NCI-H526 (cell line): ENCODE measurements at regions not wholly inside any gene's neighbourhood (a gene's known extent, or its start where the extent isn't known, plus 50 kb on each side); places are given as distances from the start of the nearest gene placed in this dataset.
"Not testable (repeated sequence)": the region's sequence is repeated elsewhere in the genome, so short reads cannot be mapped to it uniquely, and the experiment has no call there.

Source experiments
- DNase-seq, 2 experiments: peaks; one replicate each; lab custom pipeline; 2025; lab: John Stamatoyannopoulos, UW

GRCh38 chr6:167690167-167690922 is 136.4 kb upstream of the AFDN start:
- not testable (repeated sequence) for DNase-seq

- no peak for DNase-seq
Observed at GRCh38 chr6:167690931-167691330, 135.8 kb upstream of the AFDN start.

GRCh38 chr6:167691533-167692312 is 135.0 kb upstream of the AFDN start:
- DNase-seq: no peak

GRCh38 chr6:167693478-167693877 is 133.2 kb upstream of the AFDN start:
- not testable (repeated sequence) for DNase-seq

- no peak for DNase-seq
Observed at GRCh38 chr6:167695831-167696230, 130.9 kb upstream of the AFDN start.

GRCh38 chr6:167696296-167696695 is 130.4 kb upstream of the AFDN start:
- DNase-seq: no peak

GRCh38 chr6:167697316-167697715 is 129.4 kb upstream of the AFDN start:
- DNase-seq: no peak

- no peak for DNase-seq
Observed at GRCh38 chr6:167698540-167698939, 128.2 kb upstream of the AFDN start.

- no peak for DNase-seq
Observed at GRCh38 chr6:167699141-167699931, 127.4 kb upstream of the AFDN start.

- no peak for DNase-seq
Observed at GRCh38 chr6:167700199-167700598, 126.5 kb upstream of the AFDN start.

GRCh38 chr6:167701010-167701409 is 125.7 kb upstream of the AFDN start:
- no peak for DNase-seq

GRCh38 chr6:167702241-167702827 is 124.4 kb upstream of the AFDN start:
- DNase-seq: no peak

GRCh38 chr6:167703347-167703746 is 123.4 kb upstream of the AFDN start:
- DNase-seq: no peak

GRCh38 chr6:167703781-167704180 is 122.9 kb upstream of the AFDN start:
- DNase-seq: no peak

- DNase-seq: no peak
Observed at GRCh38 chr6:167704396-167704901, 122.3 kb upstream of the AFDN start.

GRCh38 chr6:167705211-167705750 is 121.4 kb upstream of the AFDN start:
- DNase-seq: no peak

GRCh38 chr6:167706313-167707109 is 120.2 kb upstream of the AFDN start:
- DNase-seq: peak in 1 of 2 experiments; percentile 12

GRCh38 chr6:167707686-167708500 is 118.8 kb upstream of the AFDN start:
- DNase-seq: no peak

- no peak for DNase-seq
Observed at GRCh38 chr6:167708501-167709094, 118.1 kb upstream of the AFDN start.

GRCh38 chr6:167709196-167709595 is 117.5 kb upstream of the AFDN start:
- no peak for DNase-seq
